HepG2 (cell line): ENCODE measurements at regions not wholly inside any gene's neighbourhood (a gene's known extent, or its start where the extent isn't known, plus 50 kb on each side); places are given as distances from the start of the nearest gene placed in this dataset.

Experiments used
- ATAC-seq: fragments of 200-7000 bp; cut with Tn5 transposase; 3 replicates; pipeline ENCODE4 v1.9.1; 2020; ENCODE audit warnings: mild to moderate bottlenecking, moderate library complexity
- BruUV-seq: library from RNA; stranded (reverse); fragments of 400-500 nt; replicated peaks from 2 replicates; lab custom pipeline; 2021; lab: Mats Ljungman, UMichigan
- CTCF ChIA-PET: fragments of 300-600 bp; formaldehyde crosslinking; extraction: SDS; loops from one replicate; lab custom pipeline; 2021; ENCODE audit warnings: low total read pairs, inconsistent platforms, low intra/inter-chr PET ratio; lab: Yijun Ruan, JAX
- POLR2A ChIA-PET: fragments of 350-600 bp; sonication (Branson Sonifier 250); formaldehyde crosslinking; loops from one replicate; lab custom pipeline; 2020; ENCODE audit warnings: antibody characterized with exemption, inconsistent platforms; lab: Yijun Ruan, JAX
- DNase-seq: peaks from one replicate; pipeline ENCODE4 v3.0.0-alpha.2; 2015; ENCODE audit warnings: low spot score
- FAIRE-seq: peaks from 3 replicates; lab custom pipeline; 2011; peaks lifted over from hg19 to GRCh38; lab: Jason Lieb, UNC
- H2AFZ ChIP-seq: one replicate; pipeline ENCODE4 v1.6.1; 2011; ENCODE audit warnings: low read length, inconsistent platforms
- H3K27ac ChIP-seq: fragments of 300-600 bp; 3 replicates; pipeline ENCODE4 v1.8.0; 2011; ENCODE audit warnings: mixed run types, mild to moderate bottlenecking, mixed read lengths, low read length, inconsistent platforms; ENCODE audit not compliant: insufficient read depth; ENCODE audit errors: extremely low read length
- H3K27me3 ChIP-seq, 2 experiments: fragments of 200-600 bp in 1 of 2; 2 replicates in 1 of 2; 3 replicates in 1 of 2; pipeline versions ENCODE4 v1.6.0 to v1.8.0; 2011; ENCODE audit warnings: low read length in 2 of 2, mild to moderate bottlenecking in 2 of 2, moderate library complexity in 2 of 2, inconsistent platforms in 1 of 2; ENCODE audit not compliant: insufficient read depth in 2 of 2, control insufficient read depth in 1 of 2
- H3K36me3 ChIP-seq, 2 experiments: fragments of 200-600 bp in 1 of 2; replicated peaks in 1 of 2; 2 replicates in 1 of 2; 3 replicates in 1 of 2; pipeline versions ENCODE4 v1.5.1 to v1.8.0; 2011; ENCODE audit warnings: low read length in 2 of 2, inconsistent platforms in 1 of 2; ENCODE audit not compliant: insufficient read depth in 2 of 2, control insufficient read depth in 1 of 2
- H3K4me1 ChIP-seq: 2 replicates; pipeline ENCODE4 v1.5.1; 2012; ENCODE audit warnings: low read length, inconsistent platforms; ENCODE audit not compliant: insufficient read depth
- H3K4me2 ChIP-seq: 2 replicates; pipeline ENCODE4 v1.6.0; 2011; ENCODE audit warnings: low read depth, low read length, inconsistent platforms
- H3K4me3 ChIP-seq, 3 experiments: fragments of 200-600 bp in 1 of 3; sonication (generic), shearing (Covaris generic) in 1 of 3; replicated peaks in 1 of 3; 2 replicates each; pipeline ENCODE4 v1.5.1; 2011 to 2016; ENCODE audit warnings: low read length in 3 of 3, inconsistent platforms in 2 of 3, low read depth in 2 of 3, mild to moderate bottlenecking in 2 of 3, control low read depth in 1 of 3, mixed read lengths in 1 of 3; ENCODE audit not compliant: insufficient read depth in 1 of 3
- H3K79me2 ChIP-seq: one replicate; pipeline ENCODE4 v1.6.1; 2011; ENCODE audit warnings: low read length, inconsistent platforms; ENCODE audit not compliant: insufficient read depth
- H3K9ac ChIP-seq: 2 replicates; pipeline ENCODE4 v1.6.0; 2011; ENCODE audit warnings: mild to moderate bottlenecking, low read depth, low read length, inconsistent platforms; ENCODE audit not compliant: insufficient read depth
- H3K9me3 ChIP-seq: 2 replicates; pipeline ENCODE4 v1.5.1; 2012; ENCODE audit warnings: mild to moderate bottlenecking, low read length
- H4K20me1 ChIP-seq: 2 replicates; pipeline ENCODE4 v1.6.0; 2011; ENCODE audit warnings: inconsistent platforms, mild to moderate bottlenecking, low read length, moderate library complexity; ENCODE audit not compliant: insufficient read depth
- ARNT ChIP-seq: fragments of 450-650 bp; IDR thresholded peaks from 2 replicates; pipeline ENCODE4 v1.6.1; 2017
- DNMT3B ChIP-seq: conservative IDR thresholded peaks from 2 replicates; pipeline ENCODE4 v1.6.1; 2016; ENCODE audit warnings: missing biosample characterization, control low read depth
- KLF16 ChIP-seq, 2 experiments: sonication (generic) in 1 of 2; formaldehyde crosslinking in 1 of 2; IDR thresholded peaks; 2 replicates each; pipeline versions ENCODE4 v1.6.1 to v1.8.0; 2016 to 2023; ENCODE audit warnings: missing genetic modification reagents in 2 of 2, missing compliant biosample characterization in 1 of 2
- NR2F1 ChIP-seq, 2 experiments: fragments of 450-650 bp in 1 of 2; formaldehyde crosslinking in 1 of 2; IDR thresholded peaks; 2 replicates each; pipeline versions ENCODE4 v1.5.0 to v1.6.1; 2016 to 2020; ENCODE audit warnings: mild to moderate bottlenecking in 1 of 2, missing compliant biosample characterization in 1 of 2, missing genetic modification reagents in 1 of 2, moderate library complexity in 1 of 2
- SMC3 ChIP-seq: IDR thresholded peaks from 2 replicates; pipeline ENCODE4 v1.6.1; 2011; ENCODE audit warnings: low read length, improper control_type of control experiment
- TFDP2 ChIP-seq: sonication (generic); formaldehyde crosslinking; IDR thresholded peaks from 2 replicates; pipeline ENCODE4 v1.4.0; 2020; ENCODE audit warnings: missing genetic modification reagents
- TGIF2 ChIP-seq: IDR thresholded peaks from 2 replicates; pipeline ENCODE4 v1.6.1; 2016; ENCODE audit warnings: control low read depth, missing compliant biosample characterization
- TP53 ChIP-seq: sonication (generic); formaldehyde crosslinking; conservative IDR thresholded peaks from 2 replicates; pipeline ENCODE4 v1.4.0; 2020; ENCODE audit warnings: missing genetic modification reagents
- ZMYM3 ChIP-seq: sonication (generic); formaldehyde crosslinking; IDR thresholded peaks from 2 replicates; pipeline ENCODE4 v1.5.1; 2020; ENCODE audit warnings: mild to moderate bottlenecking, missing genetic modification reagents
- ZNF17 ChIP-seq: sonication (generic); formaldehyde crosslinking; IDR thresholded peaks from 2 replicates; pipeline ENCODE4 v1.5.0; 2020; ENCODE audit warnings: mild to moderate bottlenecking, missing genetic modification reagents
- ZNF562 ChIP-seq: sonication (generic); formaldehyde crosslinking; IDR thresholded peaks from 2 replicates; pipeline ENCODE4 v1.8.0; 2022; ENCODE audit warnings: missing genetic modification reagents, borderline replicate concordance
- ZNF572 ChIP-seq: sonication (generic); formaldehyde crosslinking; IDR thresholded peaks from 2 replicates; pipeline ENCODE4 v1.5.1; 2020; ENCODE audit warnings: mild to moderate bottlenecking, missing genetic modification reagents
- ZNF816 ChIP-seq: sonication (generic); formaldehyde crosslinking; IDR thresholded peaks from 2 replicates; pipeline ENCODE4 v1.8.0; 2022; ENCODE audit warnings: missing genetic modification reagents, mild to moderate bottlenecking, borderline replicate concordance
- WGBS: methylation state at CpG from one replicate; pipeline ENCODE4 v1.1.6; 2017; ENCODE audit warnings: low lambda C conversion rate; 5-methylcytosine and 5-hydroxymethylcytosine counted together
- in situ Hi-C: cut with HindIII; loops from 2 replicates; pipeline ENCODE4 v1.10.0; 2017; ENCODE audit warnings: low pct_unique_long_range_greater_than_20kb; ENCODE audit not compliant: extremely low pct_ligation_motif_present
- intact Hi-C: fragments of 100-400 bp; cut with micrococcal nuclease; formaldehyde crosslinking; loops from one replicate; pipeline ENCODE4 v1.10.0; 2022; ENCODE audit not compliant: unreplicated experiment

GRCh38 chr1:23634840-23635651 is 56.6 kb upstream of the RPL11 start (continued):
- no peak for TF ChIP-seq TP53 (CRISPR knock-in tag)
- TF ChIP-seq NR2F1 (CRISPR knock-in tag; IDR thresholded peaks at IDR 0.05) = no peak
- TF ChIP-seq SMC3 = peak; percentile 53; the same call in 1 of the 2 replicates
- TF ChIP-seq ZNF572 (CRISPR knock-in tag) = no peak
- TF ChIP-seq TFDP2 (CRISPR knock-in tag) = no peak
- TF ChIP-seq ZNF562 = no peak
- TF ChIP-seq DNMT3B = no peak
- no peak for TF ChIP-seq ARNT
- no peak for TF ChIP-seq KLF16 (CRISPR knock-in tag; IDR thresholded peaks at IDR 0.05)
- TF ChIP-seq ZNF17 (CRISPR knock-in tag) = no peak
- TF ChIP-seq ZMYM3 (CRISPR knock-in tag) = peak; percentile 31; the same call in 1 of the 2 replicates

- 27% methylated on average over 2 of the region's 2 CpGs for WGBS
- no peak for ATAC-seq
- Histone ChIP-seq H3K9ac (no peak overlapping the region), H3K4me1 (peaks cover 33% of the 10 kb centered on the region), H3K27ac (no peak overlapping the region), H3K4me3 (0 out of 6 replicates have a peak overlapping the region, but pooled peaks of 1 of the 3 experiments have one; percentile 69), H4K20me1 (no peaks in the 10 kb centered on the region), H3K36me3 (no peaks in the 10 kb centered on the region), H3K9me3 (no peaks in the 10 kb centered on the region), H3K4me2 (peak overlapping the region; percentile 98; the same call in 1 of the 2 replicates), H3K79me2 (no peaks in the 10 kb centered on the region), H3K27me3 (peaks cover 2 to 18% of the 10 kb centered on the region in 2 experiments; a peak in 4 of 5 replicates), H2AFZ (no peak overlapping the region)
- no peak for DNase-seq
- intact Hi-C loops = no loop called here
- TF ChIP-seq TGIF2 (CRISPR knock-in tag) = 0 out of 2 replicates have a peak, but pooled peaks have one; percentile 2
- no peak for TF ChIP-seq ZNF816 (CRISPR knock-in tag)
- in situ Hi-C loops = no loop called here
- no TSS peak for BruUV-seq
- FAIRE-seq = no peak
- POLR2A ChIA-PET = interaction anchor here (0.7 to 1.1 kb wide), 5 partner anchors 76 to 90 kb away, joined by 3 to 8 read pairs (median 3); partner anchors contain the start of gene ID3
- CTCF ChIA-PET = interaction anchor here (5.4 kb wide), 1 partner anchor 89 kb away, joined by 137 read pairs; no protein-coding TSS in a partner anchor
Observed at GRCh38 chr1:23634518-23634839, 57.1 kb upstream of the RPL11 start.
